K562 (cell line): ENCODE measurements at regions not wholly inside any gene's neighbourhood (a gene's known extent, or its start where the extent isn't known, plus 50 kb on each side); places are given as distances from the start of the nearest gene placed in this dataset.
A peak's percentile ranks its signal among the peaks of the same experiment; 100 is the strongest.

ENCODE experiments used
- ARNT ChIP-seq, 2 experiments: fragments of 450-650 bp; IDR thresholded peaks; 2 replicates each; pipeline ENCODE4 v1.6.1; 2016; ENCODE audit warnings: mild to moderate bottlenecking in 1 of 2
- ATF7 ChIP-seq: fragments of 450-650 bp; IDR thresholded peaks from 2 replicates; pipeline ENCODE4 v1.7.1; 2014; ENCODE audit warnings: mild to moderate bottlenecking, moderate library complexity
- CBFA2T2 ChIP-seq: fragments of 450-650 bp; conservative IDR thresholded peaks from 2 replicates; pipeline ENCODE4 v1.6.1; 2017; ENCODE audit warnings: mild to moderate bottlenecking
- CREBBP ChIP-seq: IDR thresholded peaks from one replicate; pipeline ENCODE4 v1.6.1; 2012; ENCODE audit warnings: low read depth, mild to moderate bottlenecking, control low read depth, inconsistent platforms, low read length
- FOXA3 ChIP-seq, 2 experiments: fragments of 450-650 bp in 1 of 2; sonication (generic) in 1 of 2; formaldehyde crosslinking; IDR thresholded peaks in 1 of 2; conservative IDR thresholded peaks in 1 of 2; 2 replicates each; pipeline versions ENCODE4 v1.4.0 to v1.8.0; 2020 to 2022; ENCODE audit warnings: mild to moderate bottlenecking in 2 of 2, missing genetic modification reagents in 1 of 2
- FOXK2 ChIP-seq, 2 experiments: fragments of 450-650 bp; IDR thresholded peaks in 1 of 2; conservative IDR thresholded peaks in 1 of 2; 2 replicates each; pipeline ENCODE4 v1.6.1; 2016; ENCODE audit warnings: low read depth in 2 of 2, mild to moderate bottlenecking in 1 of 2
- HDAC1 ChIP-seq, 2 experiments: fragments of 450-650 bp; IDR thresholded peaks; 2 replicates each; pipeline ENCODE4 v1.6.1; 2016 to 2017; ENCODE audit warnings: inconsistent platforms in 1 of 2, mild to moderate bottlenecking in 1 of 2, moderate library complexity in 1 of 2
- HDAC3 ChIP-seq: fragments of 450-650 bp; IDR thresholded peaks from 2 replicates; pipeline ENCODE4 v1.6.1; 2018; ENCODE audit warnings: borderline replicate concordance, mild to moderate bottlenecking, moderate library complexity; ENCODE audit not compliant: partially characterized antibody
- KDM1A ChIP-seq, 2 experiments: fragments of 450-650 bp; IDR thresholded peaks; 2 replicates each; pipeline ENCODE4 v1.6.1; 2016; ENCODE audit warnings: mild to moderate bottlenecking in 2 of 2
- L3MBTL2 ChIP-seq: fragments of 450-650 bp; IDR thresholded peaks from 2 replicates; pipeline ENCODE4 v1.6.1; 2016; ENCODE audit warnings: mild to moderate bottlenecking, moderate library complexity
- MBD2 ChIP-seq: sonication (generic); IDR thresholded peaks from 2 replicates; pipeline ENCODE4 v1.6.1; 2016; ENCODE audit warnings: low read depth, borderline replicate concordance
- MEIS2 ChIP-seq: fragments of 450-650 bp; IDR thresholded peaks from 2 replicates; pipeline ENCODE4 v1.6.1; 2014; ENCODE audit warnings: mild to moderate bottlenecking; ENCODE audit not compliant: partially characterized antibody
- NFATC3 ChIP-seq: fragments of 450-650 bp; IDR thresholded peaks from 2 replicates; pipeline ENCODE4 v1.6.1; 2017; ENCODE audit warnings: mild to moderate bottlenecking
- NONO ChIP-seq, 2 experiments: fragments of 200-400 bp in 1 of 2; fragments of 450-650 bp in 1 of 2; formaldehyde crosslinking in 1 of 2; IDR thresholded peaks; 2 replicates each; pipeline ENCODE4 v1.6.1; 2017; ENCODE audit warnings: low read depth in 2 of 2, mild to moderate bottlenecking in 2 of 2, moderate library complexity in 2 of 2, low read length in 1 of 2
- NR4A1 ChIP-seq, 2 experiments: fragments of 250-450 bp in 1 of 2; fragments of 450-650 bp in 1 of 2; sonication (Bioruptor Pico) in 1 of 2; IDR thresholded peaks; 2 replicates each; pipeline versions ENCODE4 v1.4.0 to v1.6.1; 2016 to 2020; ENCODE audit warnings: mild to moderate bottlenecking in 2 of 2, missing compliant biosample characterization in 1 of 2, missing genetic modification characterization in 1 of 2, moderate library complexity in 1 of 2
- POLR3A ChIP-seq: IDR thresholded peaks from 2 replicates; pipeline ENCODE4 v1.6.1; 2011; ENCODE audit warnings: borderline replicate concordance, mild to moderate bottlenecking, moderate library complexity; ENCODE audit not compliant: insufficient read length, insufficient read depth; ENCODE audit errors: extremely low read depth
- PRMT5 ChIP-seq: sonication (generic); formaldehyde crosslinking; IDR thresholded peaks from 2 replicates; pipeline ENCODE4 v1.5.0; 2020; ENCODE audit warnings: missing genetic modification reagents
- PRPF4 ChIP-seq: fragments of 200-400 bp; formaldehyde crosslinking; IDR thresholded peaks from one replicate; pipeline ENCODE4 v1.6.1; 2017; ENCODE audit warnings: low read length, low read depth, mild to moderate bottlenecking; ENCODE audit not compliant: insufficient read depth, poor library complexity, severe bottlenecking
- RBBP5 ChIP-seq: fragments of 200-600 bp; sonication (generic); IDR thresholded peaks from 2 replicates; pipeline ENCODE4 v1.6.1; 2012; ENCODE audit warnings: borderline replicate concordance, mild to moderate bottlenecking, low read length, control low read depth, inconsistent platforms; ENCODE audit not compliant: insufficient read depth, poor library complexity, severe bottlenecking
- ZEB2 ChIP-seq: fragments of 450-650 bp; IDR thresholded peaks from 2 replicates; pipeline ENCODE4 v1.6.1; 2016
- ZNF384 ChIP-seq: IDR thresholded peaks from 2 replicates; pipeline ENCODE4 v1.6.1; 2012; ENCODE audit warnings: low read depth, low read length, improper control_type of control experiment
- TF ChIP-seq, protein P1 (sequence below): fragments of 450-650 bp; IDR thresholded peaks from 2 replicates; pipeline ENCODE4 v1.6.1; 2017; ENCODE audit warnings: antibody characterized with exemption, mild to moderate bottlenecking
- TF ChIP-seq, protein P2 (sequence below): sonication (generic); formaldehyde crosslinking; IDR thresholded peaks from 2 replicates; pipeline ENCODE4 v1.9.0; 2022; ENCODE audit warnings: mild to moderate bottlenecking, missing genetic modification reagents

DNA sequence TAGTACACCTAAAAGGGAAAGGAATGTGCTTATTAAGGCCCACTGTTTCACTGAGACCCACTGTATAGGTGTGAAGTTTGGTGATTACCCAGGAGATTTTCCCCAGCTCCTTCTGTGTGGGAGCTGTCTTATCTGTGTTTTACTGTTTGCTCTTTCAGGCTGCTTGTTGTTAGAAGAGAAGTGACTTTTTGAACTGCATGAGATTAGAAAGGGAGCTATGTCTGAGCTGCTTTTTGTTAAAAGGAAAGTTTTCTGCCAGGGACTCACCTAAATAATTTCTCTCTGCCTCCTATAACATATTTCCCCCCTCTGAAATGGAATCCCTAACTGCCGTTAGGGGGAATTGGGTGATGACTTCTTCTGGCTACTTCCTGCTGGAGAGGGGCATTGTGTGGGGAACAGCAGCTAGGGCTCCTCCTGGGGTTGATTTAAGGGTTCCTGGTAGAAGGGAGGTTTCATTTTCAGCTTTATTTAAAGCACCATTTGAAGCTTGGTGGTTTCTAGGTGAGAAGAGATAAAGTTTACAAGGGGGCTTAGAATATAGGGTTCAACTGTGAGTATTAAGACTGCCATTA lies 77.1 kb upstream of the ATP11B start (continued):
- TF ChIP-seq, protein P1, sequence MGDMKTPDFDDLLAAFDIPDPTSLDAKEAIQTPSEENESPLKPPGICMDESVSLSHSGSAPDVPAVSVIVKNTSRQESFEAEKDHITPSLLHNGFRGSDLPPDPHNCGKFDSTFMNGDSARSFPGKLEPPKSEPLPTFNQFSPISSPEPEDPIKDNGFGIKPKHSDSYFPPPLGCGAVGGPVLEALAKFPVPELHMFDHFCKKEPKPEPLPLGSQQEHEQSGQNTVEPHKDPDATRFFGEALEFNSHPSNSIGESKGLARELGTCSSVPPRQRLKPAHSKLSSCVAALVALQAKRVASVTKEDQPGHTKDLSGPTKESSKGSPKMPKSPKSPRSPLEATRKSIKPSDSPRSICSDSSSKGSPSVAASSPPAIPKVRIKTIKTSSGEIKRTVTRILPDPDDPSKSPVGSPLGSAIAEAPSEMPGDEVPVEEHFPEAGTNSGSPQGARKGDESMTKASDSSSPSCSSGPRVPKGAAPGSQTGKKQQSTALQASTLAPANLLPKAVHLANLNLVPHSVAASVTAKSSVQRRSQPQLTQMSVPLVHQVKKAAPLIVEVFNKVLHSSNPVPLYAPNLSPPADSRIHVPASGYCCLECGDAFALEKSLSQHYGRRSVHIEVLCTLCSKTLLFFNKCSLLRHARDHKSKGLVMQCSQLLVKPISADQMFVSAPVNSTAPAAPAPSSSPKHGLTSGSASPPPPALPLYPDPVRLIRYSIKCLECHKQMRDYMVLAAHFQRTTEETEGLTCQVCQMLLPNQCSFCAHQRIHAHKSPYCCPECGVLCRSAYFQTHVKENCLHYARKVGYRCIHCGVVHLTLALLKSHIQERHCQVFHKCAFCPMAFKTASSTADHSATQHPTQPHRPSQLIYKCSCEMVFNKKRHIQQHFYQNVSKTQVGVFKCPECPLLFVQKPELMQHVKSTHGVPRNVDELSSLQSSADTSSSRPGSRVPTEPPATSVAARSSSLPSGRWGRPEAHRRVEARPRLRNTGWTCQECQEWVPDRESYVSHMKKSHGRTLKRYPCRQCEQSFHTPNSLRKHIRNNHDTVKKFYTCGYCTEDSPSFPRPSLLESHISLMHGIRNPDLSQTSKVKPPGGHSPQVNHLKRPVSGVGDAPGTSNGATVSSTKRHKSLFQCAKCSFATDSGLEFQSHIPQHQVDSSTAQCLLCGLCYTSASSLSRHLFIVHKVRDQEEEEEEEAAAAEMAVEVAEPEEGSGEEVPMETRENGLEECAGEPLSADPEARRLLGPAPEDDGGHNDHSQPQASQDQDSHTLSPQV = peak; percentile 60; the same call in 1 of the 2 replicates
- peak; percentile 78 for TF ChIP-seq L3MBTL2
- 0 out of 2 replicates have a peak, but pooled peaks have one; percentile 35 for TF ChIP-seq MBD2
- TF ChIP-seq NONO (IDR thresholded peaks at IDR 0.05; ENCODE audit: low read depth in 2 of 2, low read length in 1 of 2) = peak in 1 of 2 experiments; percentile 46; a peak in 1 of 4 replicates
- TF ChIP-seq ATF7 = peak; percentile 83
- no peak for TF ChIP-seq ZNF384
- no peak for TF ChIP-seq CREBBP
- TF ChIP-seq POLR3A = peak; percentile 2
- no peak for TF ChIP-seq PRMT5 (CRISPR knock-in tag)
- no peak for TF ChIP-seq PRPF4
- peak in 1 of 2 experiments; percentile 62; a peak in 1 of 4 replicates for TF ChIP-seq HDAC1 (IDR thresholded peaks at IDR 0.05)
- TF ChIP-seq, protein P2, sequence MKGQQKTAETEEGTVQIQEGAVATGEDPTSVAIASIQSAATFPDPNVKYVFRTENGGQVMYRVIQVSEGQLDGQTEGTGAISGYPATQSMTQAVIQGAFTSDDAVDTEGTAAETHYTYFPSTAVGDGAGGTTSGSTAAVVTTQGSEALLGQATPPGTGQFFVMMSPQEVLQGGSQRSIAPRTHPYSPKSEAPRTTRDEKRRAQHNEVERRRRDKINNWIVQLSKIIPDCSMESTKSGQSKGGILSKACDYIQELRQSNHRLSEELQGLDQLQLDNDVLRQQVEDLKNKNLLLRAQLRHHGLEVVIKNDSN (CRISPR knock-in tag) = no peak
- TF ChIP-seq FOXK2 (conservative IDR thresholded peaks at IDR 0.05 in 1 of 2, IDR thresholded peaks at IDR 0.05 in 1 of 2; ENCODE audit: low read depth in 2 of 2) = peak; percentile 71 to 89; a peak in 3 of 4 replicates
- TF ChIP-seq ARNT (IDR thresholded peaks at IDR 0.05) = peak in 1 of 2 experiments; percentile 77; a peak in 1 of 4 replicates
- TF ChIP-seq CBFA2T2 = peak; percentile 75
- peak; percentile 84 to 86 for TF ChIP-seq KDM1A (IDR thresholded peaks at IDR 0.05)
- peak; percentile 51 for TF ChIP-seq HDAC3
- peak; percentile 43 for TF ChIP-seq MEIS2
- peak; percentile 85 for TF ChIP-seq ZEB2
- peak in 1 of 2 experiments; percentile 81; a peak in 2 of 4 replicates for TF ChIP-seq FOXA3 (CRISPR knock-in tag; conservative IDR thresholded peaks at IDR 0.05 in 1 of 2, IDR thresholded peaks at IDR 0.05 in 1 of 2)
- peak; percentile 63 for TF ChIP-seq RBBP5
- no peak for TF ChIP-seq NFATC3
- TF ChIP-seq NR4A1 (CRISPR knock-in tag; IDR thresholded peaks at IDR 0.05) = no peak
- 0 out of 2 replicates have a peak, but pooled peaks have one; percentile 40 for TF ChIP-seq NR4A1 (tag; IDR thresholded peaks at IDR 0.05)
